BJ (cell line): ENCODE measurements at regions not wholly inside any gene's neighbourhood (a gene's known extent, or its start where the extent isn't known, plus 50 kb on each side); places are given as distances from the start of the nearest gene placed in this dataset.

ENCODE experiments used
- CTCF ChIA-PET: fragments of 350-600 bp; formaldehyde crosslinking; extraction: SDS; loops from one replicate; lab custom pipeline; 2021; ENCODE audit warnings: antibody characterized with exemption, inconsistent platforms; lab: Yijun Ruan, JAX
- POLR2A ChIA-PET: fragments of 300-600 bp; sonication (Branson Sonifier 250); formaldehyde crosslinking; extraction: SDS; loops from one replicate; lab custom pipeline; 2021; ENCODE audit warnings: antibody characterized with exemption; lab: Charles Lee
- DNase-seq: peaks from one replicate; pipeline ENCODE4 v3.0.0-alpha.2; 2011; ENCODE audit warnings: low read depth
- H3K27me3 ChIP-seq: 2 replicates; pipeline ENCODE4 v1.6.0; 2011; ENCODE audit warnings: low read length; ENCODE audit not compliant: control insufficient read depth, insufficient read depth
- H3K36me3 ChIP-seq: 2 replicates; pipeline ENCODE4 v1.5.1; 2011; ENCODE audit warnings: low read length; ENCODE audit not compliant: control insufficient read depth, insufficient read depth
- H3K4me3 ChIP-seq: 2 replicates; pipeline ENCODE4 v1.5.1; 2011; ENCODE audit warnings: low read depth, mild to moderate bottlenecking, control low read depth, low read length
- TF ChIP-seq, protein P1 (sequence below): IDR thresholded peaks from 2 replicates; pipeline ENCODE4 v1.5.1; 2011; ENCODE audit warnings: low read depth, mild to moderate bottlenecking, control low read depth, inconsistent platforms, low read length, moderate library complexity; ENCODE audit not compliant: insufficient read depth

DNA sequence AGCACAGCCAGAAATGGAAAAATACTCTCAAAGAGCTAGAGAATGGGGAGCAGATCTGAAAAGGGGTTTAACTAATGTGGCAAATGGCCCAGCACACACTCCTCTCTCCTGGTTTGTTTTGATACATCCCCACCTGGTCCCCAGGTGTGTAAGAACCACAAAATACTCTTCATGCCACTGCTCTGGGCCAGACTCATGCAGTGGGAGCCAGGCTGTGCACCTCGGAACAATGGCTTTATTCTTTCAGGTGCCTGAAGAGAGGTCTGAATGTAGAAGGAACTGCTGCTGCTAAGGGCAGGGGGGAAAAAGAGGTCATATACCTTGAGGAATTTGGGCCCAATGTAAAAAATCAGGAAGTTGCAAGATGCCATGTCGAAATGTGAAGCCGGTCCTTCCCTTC, 123.9 kb upstream of the ADAMTSL1 start:
- Histone ChIP-seq H3K27me3 (no peaks in the 10 kb centered on the region), H3K36me3 (no peaks in the 10 kb centered on the region), H3K4me3 (no peak overlapping the region)
- ChIA-PET CTCF (no interaction called here), POLR2A (no interaction called here)
- TF ChIP-seq, protein P1, sequence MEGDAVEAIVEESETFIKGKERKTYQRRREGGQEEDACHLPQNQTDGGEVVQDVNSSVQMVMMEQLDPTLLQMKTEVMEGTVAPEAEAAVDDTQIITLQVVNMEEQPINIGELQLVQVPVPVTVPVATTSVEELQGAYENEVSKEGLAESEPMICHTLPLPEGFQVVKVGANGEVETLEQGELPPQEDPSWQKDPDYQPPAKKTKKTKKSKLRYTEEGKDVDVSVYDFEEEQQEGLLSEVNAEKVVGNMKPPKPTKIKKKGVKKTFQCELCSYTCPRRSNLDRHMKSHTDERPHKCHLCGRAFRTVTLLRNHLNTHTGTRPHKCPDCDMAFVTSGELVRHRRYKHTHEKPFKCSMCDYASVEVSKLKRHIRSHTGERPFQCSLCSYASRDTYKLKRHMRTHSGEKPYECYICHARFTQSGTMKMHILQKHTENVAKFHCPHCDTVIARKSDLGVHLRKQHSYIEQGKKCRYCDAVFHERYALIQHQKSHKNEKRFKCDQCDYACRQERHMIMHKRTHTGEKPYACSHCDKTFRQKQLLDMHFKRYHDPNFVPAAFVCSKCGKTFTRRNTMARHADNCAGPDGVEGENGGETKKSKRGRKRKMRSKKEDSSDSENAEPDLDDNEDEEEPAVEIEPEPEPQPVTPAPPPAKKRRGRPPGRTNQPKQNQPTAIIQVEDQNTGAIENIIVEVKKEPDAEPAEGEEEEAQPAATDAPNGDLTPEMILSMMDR: no peak
- DNase-seq: no peak

DNA sequence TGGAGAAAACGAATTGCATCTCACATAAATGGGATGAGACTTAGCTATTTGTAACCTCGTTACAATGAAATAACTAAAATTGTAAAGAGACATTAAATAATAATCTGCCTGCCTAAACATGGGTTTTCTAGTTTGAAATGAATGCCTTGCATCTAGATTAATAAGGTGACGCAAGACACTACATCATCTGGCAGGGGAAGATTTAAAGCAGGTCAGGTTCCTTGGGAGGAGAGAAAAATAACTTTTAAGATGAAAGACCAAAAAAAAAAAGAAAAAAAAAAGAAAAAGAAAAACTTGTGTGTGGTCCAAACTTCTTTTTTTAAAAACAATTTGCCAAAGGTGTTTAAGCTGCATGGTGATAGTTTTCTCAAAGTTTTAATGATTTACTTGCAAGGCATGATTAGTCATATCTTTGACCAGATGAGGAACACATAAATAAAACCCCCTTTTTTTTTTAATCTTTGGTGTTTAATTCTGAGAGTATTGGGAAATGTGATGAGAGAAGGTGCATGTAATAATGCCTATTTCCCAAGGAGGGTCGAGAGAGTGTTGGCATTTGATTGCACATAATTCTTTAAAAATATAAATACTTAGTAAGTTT, 122.9 kb upstream of the ADAMTSL1 start:
- POLR2A ChIA-PET: no interaction called here
- TF ChIP-seq, protein P1: no peak
- Histone ChIP-seq H3K27me3 (no peaks in the 10 kb centered on the region), H3K36me3 (no peaks in the 10 kb centered on the region), H3K4me3 (no peak overlapping the region)
- no peak for DNase-seq
- CTCF ChIA-PET: interaction anchor here (0.7 kb wide), 1 partner anchor 8 kb away, joined by 4 read pairs; no protein-coding TSS in a partner anchor

DNA sequence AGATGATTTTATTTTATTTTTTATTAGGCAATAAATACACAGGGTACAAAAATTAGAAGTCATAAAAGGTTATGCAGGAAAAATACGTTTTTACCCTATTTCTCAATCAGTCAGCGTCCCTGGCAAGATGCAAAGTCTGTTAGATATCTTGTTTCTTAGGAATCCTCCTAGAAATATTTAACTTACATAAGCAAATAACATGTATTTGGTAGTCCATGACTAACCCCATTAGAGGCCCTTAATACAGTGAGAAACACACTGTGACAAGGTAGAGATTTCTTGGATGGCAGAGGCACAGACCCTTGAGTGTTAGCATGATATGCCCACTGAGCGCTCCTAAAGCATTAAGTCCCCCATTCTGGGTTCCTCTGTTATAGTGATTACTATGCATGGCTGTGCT, 121.2 kb upstream of the ADAMTSL1 start:
- TF ChIP-seq, protein P1: no peak
- ChIA-PET CTCF (no interaction called here), POLR2A (no interaction called here)
- H3K27me3 ChIP-seq: no peaks in the 10 kb centered on the region
- no peak for DNase-seq
- H3K36me3 ChIP-seq: no peaks in the 10 kb centered on the region
- no peak overlapping the region for H3K4me3 ChIP-seq

DNA sequence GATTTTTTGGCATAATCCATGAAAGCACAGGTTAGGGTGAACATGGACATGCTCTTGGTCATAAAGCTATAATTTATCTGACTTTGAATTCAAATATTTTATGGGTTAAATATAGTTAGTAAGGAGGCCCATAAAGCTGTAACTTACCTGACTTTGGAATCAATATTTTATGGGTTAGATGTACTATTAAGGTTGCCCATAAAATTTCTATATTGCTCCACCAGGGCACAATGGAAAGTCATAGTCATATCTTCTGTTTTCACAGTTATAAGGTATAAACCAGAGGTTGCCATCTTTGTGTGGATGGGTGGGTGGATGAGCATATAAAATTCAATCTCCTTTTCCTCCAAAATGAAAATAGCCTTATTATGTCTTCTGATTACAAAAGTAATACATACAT, 120.5 kb upstream of the ADAMTSL1 start:
- H3K36me3 ChIP-seq: no peaks in the 10 kb centered on the region
- no peak overlapping the region for H3K4me3 ChIP-seq
- no peak for DNase-seq
- POLR2A ChIA-PET: no interaction called here
- CTCF ChIA-PET: no interaction called here
- TF ChIP-seq, protein P1: no peak
- H3K27me3 ChIP-seq: no peaks in the 10 kb centered on the region

DNA sequence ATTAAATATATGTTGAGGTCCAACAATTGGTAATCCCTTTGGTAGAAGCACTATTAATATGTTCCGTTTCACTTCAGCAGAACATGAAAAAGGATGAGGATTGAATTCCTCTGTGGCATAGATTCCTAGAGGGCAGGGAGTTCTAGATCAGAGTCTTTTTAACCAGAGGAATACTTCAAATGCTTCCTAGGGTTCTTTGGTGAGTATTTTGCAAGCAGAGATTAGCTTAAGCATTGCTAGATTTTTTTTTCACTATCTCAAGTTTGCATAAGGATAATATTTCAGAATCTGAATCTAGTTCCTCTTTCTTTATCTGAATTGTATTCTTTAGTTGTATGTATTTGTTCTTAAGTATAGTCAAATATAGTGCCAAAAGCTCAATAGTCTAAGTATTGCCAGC, 116.6 kb upstream of the ADAMTSL1 start:
- DNase-seq: no peak
- TF ChIP-seq, protein P1: no peak
- no peaks in the 10 kb centered on the region for H3K27me3 ChIP-seq
- POLR2A ChIA-PET: no interaction called here
- CTCF ChIA-PET: interaction anchor here (3.4 kb wide), 1 partner anchor 10 kb away, joined by 10 read pairs; no protein-coding TSS in a partner anchor
- H3K36me3 ChIP-seq: no peaks in the 10 kb centered on the region
- H3K4me3 ChIP-seq: no peak overlapping the region
